IMR-90 (cell line): ENCODE measurements at regions not wholly inside any gene's neighbourhood (a gene's known extent, or its start where the extent isn't known, plus 50 kb on each side); places are given as distances from the start of the nearest gene placed in this dataset.

ENCODE experiments used
- ATAC-seq: fragments of 200-7000 bp; cut with Tn5 transposase; 2 replicates; pipeline ENCODE4 v1.9.1; 2020; ENCODE audit warnings: low read depth, mild to moderate bottlenecking, moderate library complexity
- BruUV-seq: library from RNA; stranded (reverse); fragments of 400-500 nt; replicated peaks from 2 replicates; lab custom pipeline; 2021; lab: Mats Ljungman, UMichigan
- CTCF ChIA-PET: fragments of 300-600 bp; formaldehyde crosslinking; extraction: SDS; loops from one replicate; lab custom pipeline; 2021; ENCODE audit warnings: antibody characterized with exemption; lab: Yijun Ruan, JAX
- POLR2A ChIA-PET: fragments of 300-600 bp; sonication (Branson Sonifier 250); formaldehyde crosslinking; loops from one replicate; lab custom pipeline; 2022; ENCODE audit warnings: antibody characterized with exemption; ENCODE audit not compliant: unreplicated experiment; lab: Charles Lee
- DNase-seq: peaks from one replicate; pipeline ENCODE4 v3.0.0; 2013
- H2AFZ ChIP-seq: replicated peaks from 2 replicates; pipeline ENCODE3; 2013; ENCODE audit warnings: low read length, mild to moderate bottlenecking; ENCODE audit not compliant: poor library complexity
- H2AK5ac ChIP-seq: 2 replicates; pipeline ENCODE4 v1.6.1; 2013; ENCODE audit warnings: low read depth, low read length, inconsistent platforms
- H2AK9ac ChIP-seq: replicated peaks from 2 replicates; pipeline ENCODE3; 2013; ENCODE audit warnings: mild to moderate bottlenecking, low read depth, low read length, moderate library complexity; ENCODE audit not compliant: poor library complexity
- H2BK120ac ChIP-seq: 2 replicates; pipeline ENCODE4 v1.6.1; 2013; ENCODE audit warnings: low read depth, low read length, inconsistent platforms
- H2BK15ac ChIP-seq: 3 replicates; pipeline ENCODE4 v1.6.1; 2013; ENCODE audit warnings: low read depth, low read length, inconsistent platforms
- H2BK20ac ChIP-seq: 2 replicates; pipeline ENCODE4 v1.6.1; 2013; ENCODE audit warnings: low read depth, mild to moderate bottlenecking, inconsistent platforms, low read length, moderate library complexity
- H2BK5ac ChIP-seq: 2 replicates; pipeline ENCODE4 v1.6.1; 2013; ENCODE audit warnings: mild to moderate bottlenecking, low read depth, low read length, inconsistent platforms; ENCODE audit not compliant: poor library complexity, severe bottlenecking
- H3K14ac ChIP-seq: replicated peaks from 2 replicates; pipeline ENCODE4 v1.6.1; 2013; ENCODE audit warnings: low read depth, low read length, inconsistent platforms
- H3K18ac ChIP-seq: 2 replicates; pipeline ENCODE4 v1.6.1; 2013; ENCODE audit warnings: low read depth, low read length, control low read depth
- H3K23ac ChIP-seq: 2 replicates; pipeline ENCODE4 v1.6.1; 2013; ENCODE audit warnings: low read depth, low read length, inconsistent platforms
- H3K27ac ChIP-seq: 2 replicates; pipeline ENCODE4 v1.5.1; 2013; ENCODE audit warnings: mild to moderate bottlenecking, control low read depth, low read length; ENCODE audit not compliant: insufficient read depth
- H3K27me3 ChIP-seq: 2 replicates; pipeline ENCODE4 v1.6.1; 2013; ENCODE audit warnings: low read length; ENCODE audit not compliant: control insufficient read depth, insufficient read depth
- H3K36me3 ChIP-seq: 2 replicates; pipeline ENCODE4 v1.6.1; 2013; ENCODE audit warnings: low read length, mixed read lengths; ENCODE audit not compliant: control insufficient read depth, insufficient read depth
- H3K4ac ChIP-seq: 2 replicates; pipeline ENCODE4 v1.6.1; 2013; ENCODE audit warnings: low read depth, low read length, inconsistent platforms
- H3K4me1 ChIP-seq: 2 replicates; pipeline ENCODE4 v1.6.1; 2013; ENCODE audit warnings: low read length, mixed read lengths; ENCODE audit not compliant: control insufficient read depth, insufficient read depth
- H3K4me2 ChIP-seq: 2 replicates; pipeline ENCODE4 v1.6.1; 2013; ENCODE audit warnings: low read depth, mild to moderate bottlenecking, control low read depth, low read length, moderate library complexity
- H3K4me3 ChIP-seq: 2 replicates; pipeline ENCODE4 v1.5.1; 2013; ENCODE audit warnings: low read depth, mild to moderate bottlenecking, control low read depth, low read length, moderate library complexity; ENCODE audit not compliant: insufficient read depth
- H3K56ac ChIP-seq: 2 replicates; pipeline ENCODE4 v1.6.1; 2013; ENCODE audit warnings: low read length, inconsistent platforms; ENCODE audit not compliant: insufficient read depth; ENCODE audit errors: extremely low read depth
- H3K79me1 ChIP-seq, 2 experiments: 2 replicates each; pipeline ENCODE4 v1.6.1; 2013; ENCODE audit warnings: low read length in 2 of 2, inconsistent platforms in 1 of 2, low read depth in 1 of 2
- H3K9ac ChIP-seq: 2 replicates; pipeline ENCODE4 v1.6.1; 2013; ENCODE audit warnings: low read depth, low read length, control low read depth
- H3K9me1 ChIP-seq: 2 replicates; pipeline ENCODE4 v1.6.1; 2013; ENCODE audit warnings: low read length, inconsistent platforms; ENCODE audit not compliant: insufficient read depth
- H3K9me3 ChIP-seq: 2 replicates; pipeline ENCODE4 v1.6.1; 2013; ENCODE audit warnings: low read length; ENCODE audit not compliant: control insufficient read depth, insufficient read depth
- H4K20me1 ChIP-seq: 2 replicates; pipeline ENCODE4 v1.6.1; 2013; ENCODE audit warnings: low read length, inconsistent platforms; ENCODE audit not compliant: insufficient read depth
- H4K5ac ChIP-seq: 2 replicates; pipeline ENCODE4 v1.6.1; 2013; ENCODE audit warnings: mild to moderate bottlenecking, low read depth, low read length, control low read depth
- H4K8ac ChIP-seq, 2 experiments: 2 replicates each; pipeline ENCODE4 v1.6.1; 2013; ENCODE audit warnings: low read depth in 2 of 2, low read length in 2 of 2, control low read depth in 1 of 2, inconsistent platforms in 1 of 2
- H4K91ac ChIP-seq: 2 replicates; pipeline ENCODE4 v1.6.1; 2013; ENCODE audit warnings: low read depth, low read length, inconsistent platforms; ENCODE audit not compliant: insufficient read depth
- USF2 ChIP-seq: fragments of 150-350 bp; IDR thresholded peaks from 2 replicates; pipeline ENCODE4 v1.6.1; 2017; ENCODE audit warnings: mild to moderate bottlenecking, antibody characterized with exemption, low read length, low read depth
- WGBS, 2 experiments: methylation state at CpG; one replicate each; pipeline versions ENCODE4 v1.1.5 to v1.1.7; 2013; ENCODE audit warnings: missing lambda C conversion rate in 2 of 2; ENCODE audit not compliant: insufficient read length in 1 of 2; ENCODE audit errors: extremely low coverage in 2 of 2; 5-methylcytosine and 5-hydroxymethylcytosine counted together
- dilution Hi-C: fragments of 300-500 bp; cut with HindIII; formaldehyde crosslinking; loops from one replicate; pipeline ENCODE4 v1.14.3; 2018; ENCODE audit warnings: low sequenced_read_pairs; ENCODE audit not compliant: unreplicated experiment
- in situ Hi-C: fragments of 300-500 bp; cut with MboI; formaldehyde crosslinking; loops from 3 replicates; pipeline ENCODE4 v1.14.3; 2019; ENCODE audit warnings: low sequenced_read_pairs, inconsistent platforms, mixed read lengths
- intact Hi-C: fragments of 100-400 bp; cut with micrococcal nuclease; formaldehyde crosslinking; loops from 2 replicates; pipeline ENCODE4 v1.10.0; 2022

DNA sequence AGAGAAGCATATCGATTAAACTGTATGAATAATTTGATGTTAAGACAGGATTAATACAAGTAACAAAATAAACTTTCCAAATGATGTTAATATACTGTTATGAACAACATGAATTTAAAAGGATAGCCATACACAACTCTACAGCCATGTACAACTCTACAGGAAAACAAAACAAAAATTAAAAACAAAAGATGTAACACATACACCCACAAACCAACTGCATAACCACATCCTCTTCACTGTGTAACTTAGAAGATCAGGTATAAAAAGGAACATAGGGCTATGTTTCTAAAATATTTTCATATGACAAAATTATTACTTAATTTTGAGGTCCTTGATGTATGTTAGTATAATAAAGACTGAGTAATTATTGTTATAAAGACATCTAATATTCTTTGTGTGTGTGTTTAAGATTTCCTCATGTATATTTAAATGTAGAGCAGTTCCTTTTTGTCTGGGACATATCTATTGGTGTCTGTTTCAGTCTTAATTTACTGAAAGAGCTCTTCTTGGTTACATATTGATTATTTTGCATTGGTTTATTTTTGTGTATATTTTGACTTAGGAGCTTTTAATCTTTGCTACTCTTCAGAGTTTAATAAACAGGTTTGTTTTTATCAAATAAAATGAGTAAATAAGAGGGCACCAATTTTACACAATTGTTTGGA is 966.8 kb upstream of the CTNND2 start:
- DNase-seq (no peak), ATAC-seq (no peak)
- BruUV-seq, result no TSS peak
- no peak overlapping the region for H3K27ac ChIP-seq
- H2BK5ac ChIP-seq, result no peak overlapping the region
- H3K18ac ChIP-seq, result no peak overlapping the region
- no peaks in the 10 kb centered on the region; the same call in 1 of the 2 replicates for H3K9me3 ChIP-seq
- WGBS, 2 experiments, result no CpG with 5 or more reads among the region's 1 CpG
- H3K4me2 ChIP-seq, result no peak overlapping the region
- no peak overlapping the region for H2AK5ac ChIP-seq
- intact Hi-C loops, result no loop called here
- H3K4me1 ChIP-seq, result no peaks in the 10 kb centered on the region
- no peaks in the 10 kb centered on the region for H3K27me3 ChIP-seq
- no peak overlapping the region for H3K14ac ChIP-seq
- H4K91ac ChIP-seq, result no peak overlapping the region
- H3K4me3 ChIP-seq, result no peak overlapping the region
- dilution Hi-C loops, result no loop called here
- no peak overlapping the region for H3K9ac ChIP-seq
- no peaks in the 10 kb centered on the region for H3K79me1 ChIP-seq
- H3K4ac ChIP-seq, result no peak overlapping the region
- H3K9me1 ChIP-seq, result no peaks in the 10 kb centered on the region
- H2BK20ac ChIP-seq, result no peak overlapping the region
- H2BK120ac ChIP-seq, result no peak overlapping the region
- ChIA-PET CTCF (interaction anchor here (0.7 to 1.0 kb wide), 2 partner anchors 12 to 793 kb away, joined by 3 read pairs; no protein-coding TSS in a partner anchor), POLR2A (no interaction called here)
- H3K23ac ChIP-seq, result no peak overlapping the region
- H4K8ac ChIP-seq, result no peak overlapping the region
- H2BK15ac ChIP-seq, result no peak overlapping the region
- no peaks in the 10 kb centered on the region for H4K20me1 ChIP-seq
- H3K36me3 ChIP-seq, result no peaks in the 10 kb centered on the region
- in situ Hi-C loops, result no loop called here
- H3K56ac ChIP-seq, result no peak overlapping the region
- no peak for TF ChIP-seq USF2
- no peak overlapping the region for H4K5ac ChIP-seq
- H2AK9ac ChIP-seq, result no peak overlapping the region
- no peak overlapping the region for H2AFZ ChIP-seq
